ENCODE measurements at regions not wholly inside any gene's neighbourhood (a gene's known extent, or its start where the extent isn't known, plus 50 kb on each side); places are given as distances from the start of the nearest gene placed in this dataset.

DNA sequence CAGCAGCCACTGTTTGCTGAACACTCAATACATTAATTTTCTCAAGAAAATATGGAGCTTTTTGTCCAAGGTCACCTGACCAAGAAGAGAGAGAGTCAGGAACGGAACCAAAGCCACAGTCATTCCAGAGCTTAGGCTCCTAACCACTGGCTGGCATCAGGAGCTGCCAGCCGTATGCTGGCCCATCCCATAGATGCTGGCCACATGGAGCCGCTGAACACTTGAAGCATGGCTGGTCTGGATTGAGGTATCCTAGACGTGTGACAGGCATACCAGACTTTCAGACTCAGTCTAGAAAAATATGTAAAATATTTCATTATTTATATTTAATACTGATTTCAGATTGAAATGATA is 458.7 kb downstream of the MATN1 start:
- H3K4me1 Mint-ChIP-seq: no peaks in the 10 kb centered on the region
- Histone ChIP-seq H3K4me1 (ENCODE audit: control insufficient read depth, insufficient read depth, low read length, poor library complexity, severe bottlenecking) (no peaks in the 10 kb centered on the region), H3K27me3 (ENCODE audit: control insufficient read depth, insufficient read depth, low read length) (peaks cover 3% of the 10 kb centered on the region), H3K4me3 (ENCODE audit: low read depth, low read length) (no peak overlapping the region), H3K36me3 (ENCODE audit: control insufficient read depth, insufficient read depth, low read length) (no peaks in the 10 kb centered on the region), H3K27ac (ENCODE audit: insufficient read depth, low read length, poor library complexity, severe bottlenecking) (no peak overlapping the region), H3K9me3 (ENCODE audit: control insufficient read depth in 2 of 2, low read length in 2 of 2) (no peaks in the 10 kb centered on the region)
- ATAC-seq (ENCODE audit: low read depth in 2 of 2): no peak
- no peak overlapping the region for H3K27ac Mint-ChIP-seq
- H3K4me3 Mint-ChIP-seq: no peak overlapping the region
- H3K9me3 Mint-ChIP-seq: peaks cover 0 to 2% (median 0%) of the 10 kb centered on the region in 7 donors
- H3K36me3 Mint-ChIP-seq: no peaks in the 10 kb centered on the region
- peaks cover 7% of the 10 kb centered on the region for H3K27me3 Mint-ChIP-seq
- no peak for DNase-seq

- Histone ChIP-seq H3K27ac (ENCODE audit: insufficient read depth, low read length, poor library complexity, severe bottlenecking) (no peak overlapping the region), H3K4me3 (ENCODE audit: low read depth, low read length) (no peak overlapping the region), H3K36me3 (ENCODE audit: control insufficient read depth, insufficient read depth, low read length) (no peaks in the 10 kb centered on the region), H3K4me1 (ENCODE audit: control insufficient read depth, insufficient read depth, low read length, poor library complexity, severe bottlenecking) (no peaks in the 10 kb centered on the region), H3K9me3 (ENCODE audit: control insufficient read depth in 2 of 2, low read length in 2 of 2) (no peaks in the 10 kb centered on the region), H3K27me3 (ENCODE audit: control insufficient read depth, insufficient read depth, low read length) (peaks cover 3% of the 10 kb centered on the region)
- DNase-seq (no peak), ATAC-seq (ENCODE audit: low read depth in 2 of 2) (no peak)
- Mint-ChIP-seq H3K27ac (no peak overlapping the region), H3K27me3 (peaks cover 7% of the 10 kb centered on the region), H3K4me3 (no peak overlapping the region), H3K36me3 (no peaks in the 10 kb centered on the region), H3K9me3 (peaks cover 0 to 2% (median 0%) of the 10 kb centered on the region in 7 donors), H3K4me1 (no peaks in the 10 kb centered on the region)
These were observed 459.3 kb downstream of the MATN1 start for GRCh38 chr1:30263888-30264671.

DNA sequence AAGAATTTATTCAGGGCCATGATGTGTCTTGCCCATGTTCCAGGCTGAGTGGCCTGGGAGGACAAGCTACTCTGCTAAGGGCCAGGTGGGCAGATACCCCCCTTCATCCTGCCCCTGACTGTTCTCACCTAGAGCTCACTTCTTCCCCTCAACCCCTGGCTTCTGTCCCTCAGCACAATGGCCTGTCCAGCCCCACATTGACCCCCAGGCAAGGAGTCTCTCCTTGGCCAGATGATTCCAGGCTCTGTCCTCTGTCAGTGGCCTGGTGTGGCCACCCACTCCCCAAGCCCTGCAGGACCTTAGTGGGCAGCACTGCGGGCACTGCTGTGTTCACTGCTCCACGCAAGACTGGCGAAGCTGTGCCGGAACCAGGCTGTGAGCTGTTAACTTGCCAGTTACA is 460.0 kb downstream of the MATN1 start:
- Histone ChIP-seq H3K27me3 (ENCODE audit: control insufficient read depth, insufficient read depth, low read length) (no peaks in the 10 kb centered on the region), H3K4me1 (ENCODE audit: control insufficient read depth, insufficient read depth, low read length, poor library complexity, severe bottlenecking) (no peaks in the 10 kb centered on the region), H3K27ac (ENCODE audit: insufficient read depth, low read length, poor library complexity, severe bottlenecking) (no peak overlapping the region), H3K4me3 (ENCODE audit: low read depth, low read length) (no peak overlapping the region), H3K9me3 (ENCODE audit: control insufficient read depth in 2 of 2, low read length in 2 of 2) (no peaks in the 10 kb centered on the region), H3K36me3 (ENCODE audit: control insufficient read depth, insufficient read depth, low read length) (no peaks in the 10 kb centered on the region)
- Mint-ChIP-seq H3K4me3 (no peak overlapping the region), H3K4me1 (no peaks in the 10 kb centered on the region), H3K27me3 (peaks cover 4% of the 10 kb centered on the region), H3K36me3 (no peaks in the 10 kb centered on the region), H3K27ac (no peak overlapping the region), H3K9me3 (peaks cover 0 to 2% (median 0%) of the 10 kb centered on the region in 7 donors)
- DNase-seq (no peak), ATAC-seq (ENCODE audit: low read depth in 2 of 2) (no peak)

DNA sequence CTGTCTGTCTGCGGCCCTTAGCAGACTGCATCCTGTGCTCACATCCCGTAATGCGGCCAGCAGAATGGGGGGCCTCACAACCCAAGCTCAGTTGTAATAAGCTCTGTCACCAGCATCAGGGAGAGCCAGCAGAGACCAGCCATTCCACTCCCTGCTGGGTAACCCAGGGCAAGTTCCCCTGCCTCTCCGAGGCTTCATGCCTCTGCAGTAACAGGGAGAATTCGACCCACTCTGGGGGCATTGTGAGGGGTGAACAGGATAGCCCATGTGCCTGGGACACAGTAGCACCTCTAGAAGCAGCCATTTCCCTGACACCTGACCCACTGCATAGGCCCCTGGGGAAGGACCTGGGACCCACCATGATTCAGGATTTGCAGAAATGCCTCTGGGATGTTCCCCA is 461.2 kb downstream of the MATN1 start:
- ATAC-seq (ENCODE audit: low read depth in 2 of 2) (no peak), DNase-seq (no peak)
- no peak overlapping the region for H3K4me3 Mint-ChIP-seq
- Histone ChIP-seq H3K9me3 (ENCODE audit: control insufficient read depth in 2 of 2, low read length in 2 of 2) (no peaks in the 10 kb centered on the region), H3K36me3 (ENCODE audit: control insufficient read depth, insufficient read depth, low read length) (no peaks in the 10 kb centered on the region), H3K4me1 (ENCODE audit: control insufficient read depth, insufficient read depth, low read length, poor library complexity, severe bottlenecking) (no peaks in the 10 kb centered on the region), H3K4me3 (ENCODE audit: low read depth, low read length) (no peak overlapping the region), H3K27me3 (ENCODE audit: control insufficient read depth, insufficient read depth, low read length) (no peaks in the 10 kb centered on the region), H3K27ac (ENCODE audit: insufficient read depth, low read length, poor library complexity, severe bottlenecking) (no peak overlapping the region)
- no peaks in the 10 kb centered on the region for H3K4me1 Mint-ChIP-seq
- H3K9me3 Mint-ChIP-seq: peaks cover 0 to 2% (median 0%) of the 10 kb centered on the region in 7 donors
- no peak overlapping the region for H3K27ac Mint-ChIP-seq
- no peaks in the 10 kb centered on the region for H3K36me3 Mint-ChIP-seq
- peaks cover 2% of the 10 kb centered on the region for H3K27me3 Mint-ChIP-seq

DNA sequence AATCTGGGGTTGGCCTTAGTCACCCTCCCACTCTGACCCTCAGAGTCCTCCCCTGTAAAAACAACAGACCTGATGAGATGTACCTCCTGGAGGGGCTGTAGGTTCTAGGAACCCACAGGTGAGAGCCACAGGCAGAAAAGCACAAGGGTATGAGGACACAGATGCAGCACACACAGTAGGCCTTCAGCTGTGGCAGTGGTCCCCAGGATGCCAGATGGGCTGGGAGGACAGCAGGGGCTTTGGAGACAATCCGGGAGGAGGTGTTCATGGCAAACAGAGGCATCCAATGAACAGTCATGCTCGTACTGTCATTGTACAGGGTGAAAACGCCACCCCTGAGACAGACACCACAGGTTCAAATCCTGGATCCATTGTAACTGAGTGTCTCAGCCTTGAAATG is 463.1 kb downstream of the MATN1 start:
- no peak for ATAC-seq (ENCODE audit: low read depth in 2 of 2)
- H3K9me3 ChIP-seq (ENCODE audit: control insufficient read depth in 2 of 2, low read length in 2 of 2): no peaks in the 10 kb centered on the region
- Mint-ChIP-seq H3K27me3 (no peaks in the 10 kb centered on the region), H3K4me3 (no peak overlapping the region), H3K9me3 (peaks cover 0 to 2% (median 0%) of the 10 kb centered on the region in 7 donors), H3K4me1 (no peaks in the 10 kb centered on the region), H3K27ac (no peak overlapping the region), H3K36me3 (no peaks in the 10 kb centered on the region)
- no peak overlapping the region for H3K4me3 ChIP-seq (ENCODE audit: low read depth, low read length)
- H3K4me1 ChIP-seq (ENCODE audit: control insufficient read depth, insufficient read depth, low read length, poor library complexity, severe bottlenecking): no peaks in the 10 kb centered on the region
- H3K27ac ChIP-seq (ENCODE audit: insufficient read depth, low read length, poor library complexity, severe bottlenecking): no peak overlapping the region
- no peaks in the 10 kb centered on the region for H3K36me3 ChIP-seq (ENCODE audit: control insufficient read depth, insufficient read depth, low read length)
- no peaks in the 10 kb centered on the region for H3K27me3 ChIP-seq (ENCODE audit: control insufficient read depth, insufficient read depth, low read length)
- DNase-seq: no peak

DNA sequence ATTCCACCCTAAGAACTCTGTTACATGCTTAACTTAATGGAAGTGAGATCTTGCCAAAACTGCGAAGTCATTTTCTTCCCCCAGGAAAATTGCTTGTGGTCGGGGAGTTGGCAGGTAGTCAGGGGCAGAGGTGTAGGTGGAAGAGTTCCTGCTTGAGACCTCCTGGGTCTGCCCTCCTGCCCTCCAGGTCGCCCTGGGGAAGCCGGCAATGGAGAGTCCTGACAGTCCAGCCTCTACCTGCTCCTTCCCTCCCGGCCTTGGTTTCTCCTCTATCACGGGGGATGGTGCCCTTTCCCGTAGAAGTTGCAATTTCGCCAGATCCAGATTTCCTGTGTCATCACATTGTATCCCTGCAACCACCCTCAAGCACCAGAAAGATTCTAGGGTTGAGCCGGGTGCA is 463.8 kb downstream of the MATN1 start:
- no peak overlapping the region for H3K27ac Mint-ChIP-seq

GRCh38 chr1:30258876-30259275 is 464.5 kb downstream of the MATN1 start:
- Histone ChIP-seq H3K4me1 (ENCODE audit: control insufficient read depth, insufficient read depth, low read length, poor library complexity, severe bottlenecking) (no peaks in the 10 kb centered on the region), H3K4me3 (ENCODE audit: low read depth, low read length) (no peak overlapping the region), H3K27me3 (ENCODE audit: control insufficient read depth, insufficient read depth, low read length) (no peaks in the 10 kb centered on the region), H3K27ac (ENCODE audit: insufficient read depth, low read length, poor library complexity, severe bottlenecking) (no peak overlapping the region), H3K9me3 (ENCODE audit: control insufficient read depth in 2 of 2, low read length in 2 of 2) (no peaks in the 10 kb centered on the region), H3K36me3 (ENCODE audit: control insufficient read depth, insufficient read depth, low read length) (no peaks in the 10 kb centered on the region)
- no peak for ATAC-seq (ENCODE audit: low read depth in 2 of 2)
- Mint-ChIP-seq H3K4me3 (no peak overlapping the region), H3K9me3 (peaks cover 0 to 2% (median 0%) of the 10 kb centered on the region in 7 donors), H3K36me3 (no peaks in the 10 kb centered on the region), H3K27ac (no peak overlapping the region), H3K27me3 (no peaks in the 10 kb centered on the region), H3K4me1 (no peaks in the 10 kb centered on the region)
- no peak for DNase-seq

More for the DNA sequence above, 463.8 kb downstream of the MATN1 start:
- Histone ChIP-seq H3K4me3 (ENCODE audit: low read depth, low read length) (no peak overlapping the region), H3K9me3 (ENCODE audit: control insufficient read depth in 2 of 2, low read length in 2 of 2) (no peaks in the 10 kb centered on the region), H3K4me1 (ENCODE audit: control insufficient read depth, insufficient read depth, low read length, poor library complexity, severe bottlenecking) (no peaks in the 10 kb centered on the region), H3K27me3 (ENCODE audit: control insufficient read depth, insufficient read depth, low read length) (no peaks in the 10 kb centered on the region), H3K27ac (ENCODE audit: insufficient read depth, low read length, poor library complexity, severe bottlenecking) (no peak overlapping the region), H3K36me3 (ENCODE audit: control insufficient read depth, insufficient read depth, low read length) (no peaks in the 10 kb centered on the region)
- Mint-ChIP-seq H3K9me3 (peaks cover 0 to 2% (median 0%) of the 10 kb centered on the region in 7 donors), H3K4me3 (no peak overlapping the region), H3K4me1 (no peaks in the 10 kb centered on the region), H3K36me3 (no peaks in the 10 kb centered on the region), H3K27me3 (no peaks in the 10 kb centered on the region)
- no peak for ATAC-seq (ENCODE audit: low read depth in 2 of 2)
- no peak for DNase-seq

DNA sequence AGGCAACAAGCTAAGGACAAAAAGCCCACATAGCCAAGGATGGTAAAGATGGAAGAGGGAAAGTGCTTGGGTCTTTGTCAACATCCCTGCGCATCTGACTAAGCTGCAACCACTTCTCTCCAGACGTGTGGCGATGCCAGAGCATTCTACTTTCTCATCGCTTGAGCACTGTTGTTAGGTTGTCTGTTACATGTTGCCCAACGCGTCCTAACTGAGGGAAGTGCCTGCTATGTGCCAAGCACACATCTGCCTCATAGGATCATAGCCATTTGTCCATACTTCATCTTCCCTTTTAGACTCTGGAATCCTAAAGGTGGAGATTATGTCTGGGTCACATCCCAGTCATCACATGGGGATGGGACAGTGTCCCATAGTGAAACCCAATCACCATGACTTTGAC is 464.9 kb downstream of the MATN1 start:
- ATAC-seq (ENCODE audit: low read depth in 2 of 2): no peak
- Histone ChIP-seq H3K36me3 (ENCODE audit: control insufficient read depth, insufficient read depth, low read length) (no peaks in the 10 kb centered on the region), H3K27me3 (ENCODE audit: control insufficient read depth, insufficient read depth, low read length) (no peaks in the 10 kb centered on the region), H3K4me1 (ENCODE audit: control insufficient read depth, insufficient read depth, low read length, poor library complexity, severe bottlenecking) (no peaks in the 10 kb centered on the region), H3K9me3 (ENCODE audit: control insufficient read depth in 2 of 2, low read length in 2 of 2) (no peaks in the 10 kb centered on the region), H3K27ac (ENCODE audit: insufficient read depth, low read length, poor library complexity, severe bottlenecking) (no peak overlapping the region), H3K4me3 (ENCODE audit: low read depth, low read length) (no peak overlapping the region)
- DNase-seq: no peak
- Mint-ChIP-seq H3K4me3 (no peak overlapping the region), H3K9me3 (peaks cover 0 to 2% (median 0%) of the 10 kb centered on the region in 7 donors), H3K27me3 (no peaks in the 10 kb centered on the region), H3K4me1 (no peaks in the 10 kb centered on the region), H3K27ac (no peak overlapping the region), H3K36me3 (no peaks in the 10 kb centered on the region)
